GM19455 (cell line): ENCODE measurements at regions not wholly inside any gene's neighbourhood (a gene's known extent, or its start where the extent isn't known, plus 50 kb on each side); places are given as distances from the start of the nearest gene placed in this dataset.
"Not testable (repeated sequence)": the region's sequence is repeated elsewhere in the genome, so short reads cannot be mapped to it uniquely, and the experiment has no call there.

Source experiments
- ATAC-seq: cut with Tn5 transposase; IDR thresholded peaks from one replicate; pipeline ENCODE4 v1.9.1; 2021; ENCODE audit not compliant: unreplicated experiment

DNA sequence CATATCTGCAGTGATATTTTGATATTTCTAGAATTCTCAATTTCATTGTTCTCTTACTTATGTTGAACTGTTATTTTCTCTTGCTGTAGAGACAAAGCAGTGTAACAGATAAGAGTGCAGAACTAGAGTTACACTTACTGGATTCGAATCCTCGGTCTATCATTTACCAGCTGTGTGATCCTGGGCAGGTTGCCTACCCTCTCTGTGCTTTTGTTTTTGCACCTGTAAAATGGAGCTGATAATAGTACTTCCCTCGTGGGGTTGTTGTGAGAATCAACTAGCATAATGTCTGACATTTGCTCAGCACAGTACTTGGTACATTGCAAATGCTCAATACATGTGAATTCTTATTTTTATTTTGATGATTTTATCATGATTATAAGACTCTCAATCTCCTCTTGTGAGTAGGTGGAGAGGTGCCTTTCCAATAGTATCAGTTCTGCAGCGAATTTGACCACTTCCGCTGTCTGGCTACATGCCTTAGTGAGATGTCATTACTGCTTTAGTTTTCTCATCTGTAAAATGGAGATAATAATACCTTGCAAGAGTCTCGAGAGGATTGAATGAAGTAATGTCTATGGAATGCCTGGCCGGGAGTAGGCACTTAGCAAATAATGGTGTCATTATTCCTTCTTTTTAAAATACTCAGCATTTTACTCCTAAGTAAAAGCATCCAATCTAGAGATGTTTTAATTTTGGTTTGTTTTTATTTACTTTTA is 312.2 kb upstream of the MAF start:
- no peak for ATAC-seq

DNA sequence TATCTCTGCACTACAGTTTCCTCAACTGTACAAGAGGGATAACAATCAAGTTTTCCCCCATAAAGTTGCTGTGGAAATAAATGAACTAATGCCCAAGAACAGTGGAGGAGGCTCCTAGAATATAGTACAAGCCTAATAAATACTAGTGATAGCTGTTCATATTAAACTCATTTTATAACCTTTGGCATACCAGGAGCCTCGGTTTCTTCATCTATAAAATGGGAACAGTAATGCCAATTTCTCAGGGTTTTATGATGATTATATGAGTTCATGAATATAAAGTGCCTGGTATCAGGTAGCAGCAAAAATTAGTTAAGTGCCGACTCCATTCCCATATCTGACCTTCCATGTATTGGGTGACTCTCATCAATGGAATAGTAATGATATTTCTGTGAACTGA is 311.1 kb upstream of the MAF start:
- no peak for ATAC-seq

DNA sequence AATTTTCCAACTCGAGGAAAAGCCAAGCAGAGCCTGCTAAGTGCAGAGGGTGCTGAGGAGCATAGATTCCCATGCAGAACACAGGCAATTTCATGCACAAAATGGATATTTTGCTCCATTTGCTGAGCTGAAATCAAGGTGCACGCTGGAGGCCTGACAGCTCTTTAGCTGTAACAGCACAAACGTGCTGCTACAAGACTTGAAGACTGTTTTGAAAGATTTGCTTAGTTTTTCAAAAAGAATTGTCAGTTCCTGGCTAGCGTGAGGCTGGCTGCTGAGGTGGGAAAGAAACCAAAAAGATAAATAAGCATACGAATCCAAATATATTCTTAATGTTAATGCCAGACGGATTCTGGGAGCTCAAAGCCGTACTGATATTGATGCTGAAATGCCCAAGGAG is 309.0 kb upstream of the MAF start:
- no peak for ATAC-seq

DNA sequence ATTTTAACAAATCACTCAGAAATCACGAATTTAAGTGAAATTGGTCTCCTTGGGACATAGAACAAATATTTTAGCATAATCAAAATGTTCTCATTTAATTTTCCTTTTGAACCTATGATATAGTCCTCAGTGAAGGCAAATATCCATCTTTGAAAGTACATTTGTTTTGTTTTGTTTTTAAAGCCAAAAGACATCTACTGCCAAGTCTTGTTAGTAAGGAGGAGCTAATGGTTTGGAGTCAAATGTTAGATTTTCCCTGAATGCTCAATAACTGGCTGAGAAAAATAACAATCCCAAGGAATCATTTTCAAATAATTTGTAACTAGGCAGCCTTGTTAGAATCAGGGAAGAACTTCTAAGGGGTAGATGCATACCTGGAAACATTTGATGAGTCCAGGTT is 302.9 kb upstream of the MAF start:
- no peak for ATAC-seq

DNA sequence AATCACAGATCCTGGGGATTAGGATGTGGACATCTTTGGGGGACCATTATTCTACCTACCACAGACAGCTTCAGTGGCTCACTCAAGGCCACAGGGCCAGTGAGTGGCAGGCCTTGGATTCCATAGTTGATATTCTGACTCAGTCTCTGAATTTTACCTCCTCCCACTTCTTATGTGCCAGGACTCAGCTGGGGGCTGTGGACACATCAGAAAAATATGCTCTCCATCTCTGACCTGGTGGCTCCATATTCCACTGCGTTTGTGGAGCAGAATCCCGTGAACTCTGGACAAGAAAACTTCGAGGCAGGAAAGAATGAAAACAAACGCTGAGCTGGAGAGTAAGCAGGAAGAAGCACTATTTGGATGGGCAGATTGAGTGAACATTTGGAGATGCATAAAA is 301.8 kb upstream of the MAF start:
- ATAC-seq, result no peak

GRCh38 chr16:79901522-79901921 is 301.0 kb upstream of the MAF start:
- ATAC-seq, result no peak

DNA sequence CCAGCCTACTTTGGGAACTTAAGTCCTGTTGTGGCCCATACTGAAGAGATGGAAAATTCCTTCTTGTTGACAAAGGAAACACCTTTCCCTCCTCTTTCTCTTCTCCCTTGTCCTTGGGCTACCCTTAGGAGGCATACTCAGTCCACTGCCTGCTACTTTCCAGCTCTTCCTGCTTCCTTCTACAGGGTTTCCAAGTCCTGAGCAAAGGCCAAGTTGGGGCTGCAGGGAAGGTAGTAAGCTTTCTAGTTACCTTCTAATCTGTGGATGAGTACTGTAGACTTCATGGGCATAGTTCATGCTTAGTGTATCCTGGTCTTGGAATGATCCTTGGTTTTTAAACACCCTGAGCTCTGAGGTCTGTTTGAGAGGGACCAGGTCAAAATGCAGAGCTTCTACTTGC is 299.2 kb upstream of the MAF start:
- no peak for ATAC-seq

GRCh38 chr16:79899316-79899715 is 298.8 kb upstream of the MAF start:
- ATAC-seq, result no peak

DNA sequence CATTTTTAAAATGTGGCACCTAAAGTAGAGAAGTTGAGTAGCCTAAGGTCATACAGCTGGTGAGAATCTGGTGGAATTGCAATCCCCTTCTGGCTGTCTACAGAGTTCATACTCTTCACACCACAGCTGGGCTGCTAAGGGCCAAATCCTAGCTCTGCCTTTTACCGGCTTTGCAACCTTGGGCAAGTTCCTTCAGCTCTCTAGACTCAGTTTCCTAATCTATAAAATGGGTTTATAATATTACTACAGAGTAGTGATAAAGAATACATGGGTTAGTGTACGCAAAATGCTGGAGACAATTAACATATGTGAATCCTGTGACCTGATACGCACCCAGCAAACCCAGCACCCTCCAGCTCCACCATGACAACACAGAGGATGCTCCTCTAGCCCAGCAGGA is 298.2 kb upstream of the MAF start:
- no peak for ATAC-seq

DNA sequence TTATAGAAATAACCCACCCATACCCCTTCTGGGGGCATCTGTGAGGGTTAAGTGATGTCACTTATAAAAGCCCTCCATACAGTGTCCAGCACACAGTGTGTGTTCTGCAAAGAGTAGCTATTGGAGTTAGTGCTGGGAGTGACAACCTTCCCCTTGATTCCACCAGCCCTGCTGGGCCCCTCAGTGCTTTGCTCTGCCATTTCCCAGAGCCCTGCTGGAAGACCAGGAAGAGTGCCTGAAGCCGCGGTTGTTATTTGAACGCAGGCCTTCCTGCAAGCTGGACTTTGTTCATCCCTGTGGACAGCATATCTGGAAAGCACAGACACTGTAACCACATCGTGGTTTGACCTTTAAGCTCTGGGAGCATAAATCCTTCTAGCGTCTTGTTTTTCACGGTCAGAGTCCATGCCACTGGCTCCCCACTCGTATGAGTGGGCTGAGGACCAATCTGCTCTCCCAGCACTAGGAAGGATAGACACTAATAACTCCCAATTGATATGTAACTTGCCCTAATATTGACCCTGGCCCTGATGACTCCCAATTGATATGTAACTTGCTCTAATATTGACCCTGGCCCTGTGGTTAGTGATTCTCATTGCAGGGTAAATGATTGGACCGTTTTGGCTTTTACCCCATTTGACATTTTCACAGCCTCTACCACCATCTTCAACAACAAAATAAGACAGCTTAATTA is 297.1 kb upstream of the MAF start:
- no peak for ATAC-seq

GRCh38 chr16:79897104-79897452 is 296.5 kb upstream of the MAF start:
- no peak for ATAC-seq

GRCh38 chr16:79895917-79896203 is 295.3 kb upstream of the MAF start:
- ATAC-seq, result no peak

- ATAC-seq, result no peak
Measured at GRCh38 chr16:79895053-79895916, 294.7 kb upstream of the MAF start.

- ATAC-seq, result no peak
Measured at GRCh38 chr16:79893445-79893844, 292.9 kb upstream of the MAF start.

DNA sequence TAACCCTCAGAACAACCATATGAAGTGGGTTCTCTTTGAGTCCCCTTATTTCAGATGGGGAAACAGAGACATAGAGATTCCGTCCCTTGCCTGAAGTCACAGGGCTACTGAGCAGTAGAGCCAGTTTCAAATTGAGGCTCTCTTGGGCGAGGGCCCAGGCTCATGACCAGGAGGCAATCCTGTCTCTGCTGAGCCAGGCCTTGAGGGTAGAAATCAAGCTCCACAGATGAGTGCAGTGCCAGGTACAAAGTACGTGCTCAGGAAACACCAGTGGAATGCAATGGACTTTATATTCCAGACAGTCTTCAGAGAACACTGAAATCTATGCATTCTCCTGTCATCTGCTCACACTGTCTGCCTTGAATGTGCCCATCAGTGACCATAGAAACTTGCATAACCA is 291.7 kb upstream of the MAF start:
- no peak for ATAC-seq

DNA sequence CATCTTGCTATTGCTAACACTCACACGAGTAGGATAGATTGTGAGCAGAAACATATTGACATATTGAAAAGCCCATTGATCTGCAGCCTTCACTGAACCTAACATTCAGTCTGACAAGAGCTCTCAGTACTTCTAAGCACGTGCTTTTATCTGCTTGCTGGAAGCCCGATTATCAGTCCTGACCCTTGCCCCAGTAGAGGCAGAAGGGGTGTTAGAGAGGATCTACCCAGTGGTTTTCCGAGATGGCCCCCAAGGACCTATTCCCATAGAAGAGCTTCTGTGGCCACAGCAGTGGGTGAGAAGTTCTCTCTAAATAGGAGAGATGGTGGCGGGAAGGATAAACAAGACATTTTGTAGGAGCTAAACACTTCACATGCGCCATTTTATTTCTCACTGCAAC is 290.9 kb upstream of the MAF start:
- no peak for ATAC-seq

DNA sequence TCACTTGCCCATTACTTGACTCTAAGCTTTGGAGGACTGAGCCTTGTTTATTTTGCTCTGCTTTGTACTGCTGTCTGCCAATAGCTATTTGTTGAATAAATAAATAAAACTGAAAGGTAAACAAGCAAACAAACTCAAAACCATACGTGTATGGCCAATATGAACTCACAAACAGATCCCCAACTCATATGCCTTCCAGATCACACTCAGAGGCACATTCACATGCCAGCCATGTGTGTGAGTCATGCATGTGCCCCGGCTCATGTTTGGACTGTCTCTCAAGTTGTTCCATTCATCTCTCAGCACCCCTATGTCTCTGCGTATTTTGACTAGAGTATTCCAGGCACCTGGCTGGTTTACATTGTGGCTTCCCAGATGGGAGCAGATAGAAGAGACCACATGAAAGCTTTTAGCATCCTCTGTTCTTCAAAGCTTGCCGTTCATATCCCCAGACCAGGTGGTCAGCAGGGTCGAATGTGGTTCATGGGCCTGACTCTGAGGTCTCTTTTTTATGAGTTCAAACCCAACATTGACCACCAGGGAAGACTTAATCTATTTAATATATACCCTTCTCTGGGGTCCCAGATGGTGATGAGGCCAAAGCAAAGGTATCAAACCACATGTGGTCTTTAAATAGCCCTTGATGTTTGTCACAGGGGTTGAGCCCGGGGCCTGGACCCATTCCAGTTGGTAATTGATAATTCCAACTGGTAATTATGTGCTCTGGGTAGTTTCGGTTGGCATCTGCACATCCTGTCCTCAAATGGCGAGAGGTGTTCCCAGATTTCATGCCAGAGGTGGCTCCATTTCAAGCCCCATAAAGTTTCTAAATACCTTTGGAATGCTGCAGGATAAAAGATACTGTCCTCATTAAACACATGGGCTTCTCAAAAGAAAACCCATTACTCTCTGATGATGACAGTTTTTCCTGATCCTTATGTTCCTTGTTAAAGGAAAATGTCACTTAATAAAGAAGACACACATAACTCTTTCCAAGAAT is 287.3 kb upstream of the MAF start:
- no peak for ATAC-seq

GRCh38 chr16:79885320-79885719 is 284.8 kb upstream of the MAF start:
- ATAC-seq, result no peak

DNA sequence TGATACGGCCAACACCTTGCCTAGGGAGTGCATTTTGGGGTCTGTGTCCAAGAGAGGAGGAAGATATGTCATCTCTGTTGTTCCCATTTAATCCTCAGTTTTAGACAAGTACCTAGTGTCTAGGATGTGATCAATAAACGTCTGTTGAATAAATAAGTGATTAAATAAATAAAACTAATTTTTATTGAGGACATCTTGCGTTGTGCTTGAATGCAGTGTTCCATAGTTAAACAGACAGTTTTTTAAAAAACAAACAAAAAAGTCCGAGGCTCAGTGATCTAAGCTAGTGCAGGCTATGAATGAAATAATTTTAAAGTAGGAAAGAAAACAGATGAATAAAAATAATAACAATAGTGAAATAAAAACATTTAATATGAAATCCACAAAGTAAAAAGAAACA is 283.0 kb upstream of the MAF start:
- no peak for ATAC-seq

DNA sequence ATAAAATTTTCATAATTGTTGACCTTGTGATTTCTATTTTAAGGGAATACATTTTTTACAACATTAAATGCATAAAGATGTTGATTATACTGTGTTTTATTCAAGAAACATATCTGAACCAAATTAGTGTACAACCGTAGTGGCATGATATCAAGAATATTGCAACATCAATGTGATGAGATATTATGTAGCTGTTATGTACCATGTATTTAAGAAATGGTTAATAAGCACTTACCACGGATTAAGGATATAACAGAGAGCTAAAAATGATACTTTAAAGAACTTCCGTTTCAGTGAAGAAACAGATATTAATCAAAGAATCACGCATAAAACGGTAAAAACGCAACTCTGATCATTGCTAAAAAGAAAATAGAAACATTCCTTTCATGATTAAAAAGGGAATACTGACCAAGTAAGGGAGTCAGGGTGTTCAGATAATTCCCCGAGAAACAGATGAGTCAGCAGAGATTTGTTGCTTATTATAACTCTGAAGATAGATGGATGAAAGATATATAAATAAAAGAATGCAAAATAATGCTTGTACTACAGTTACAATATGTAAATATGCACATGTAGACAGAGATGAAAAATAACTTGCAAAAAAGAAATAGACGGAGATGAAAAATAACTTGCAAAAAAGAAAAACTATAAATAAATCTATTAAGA is 281.9 kb upstream of the MAF start:
- ATAC-seq, result no peak

GRCh38 chr16:79881107-79881506 is 280.6 kb upstream of the MAF start:
- not testable (repeated sequence) for ATAC-seq
